HCT116 (cell line): ENCODE measurements at regions not wholly inside any gene's neighbourhood (a gene's known extent, or its start where the extent isn't known, plus 50 kb on each side); places are given as distances from the start of the nearest gene placed in this dataset.

Experiments
- ATAC-seq: fragments of 200-7000 bp; cut with Tn5 transposase; 2 replicates; pipeline ENCODE4 v1.9.1; 2020; ENCODE audit warnings: mild to moderate bottlenecking, moderate library complexity
- BruUV-seq: library from RNA; stranded (reverse); fragments of 400-500 nt; replicated peaks from 2 replicates; lab custom pipeline; 2021; lab: Mats Ljungman, UMichigan
- CTCF ChIA-PET: fragments of 300-600 bp; sonication (Branson Sonifier 250); formaldehyde crosslinking; loops from one replicate; lab custom pipeline; 2021; ENCODE audit warnings: antibody characterized with exemption; lab: Charles Lee
- POLR2A ChIA-PET: fragments of 300-600, 350-600 bp; sonication (Branson Sonifier 250); formaldehyde crosslinking; loops from one replicate; lab custom pipeline; 2021; ENCODE audit warnings: antibody characterized with exemption; lab: Charles Lee
- RAD21 ChIA-PET, 2 experiments: fragments of 300-600 bp; sonication (Branson Sonifier 250); formaldehyde crosslinking; loops; one replicate each; lab custom pipeline; 2023; ENCODE audit warnings: low total read pairs in 2 of 2; ENCODE audit not compliant: uncharacterized antibody in 2 of 2, unreplicated experiment in 2 of 2, low non-redundant PET in 1 of 2; lab: Charles Lee
- DNase-seq: peaks from one replicate; pipeline ENCODE4 v3.0.0-alpha.2; 2010; ENCODE audit warnings: low read depth, low spot score
- H2AFZ ChIP-seq: fragments of 200-600 bp; shearing (Covaris generic), sonication (generic); 2 replicates; pipeline ENCODE4 v1.6.1; 2017; ENCODE audit warnings: low read depth, mixed run types, mixed read lengths, antibody characterized with exemption, low read length; ENCODE audit not compliant: poor library complexity, severe bottlenecking
- H3K27ac ChIP-seq: 2 replicates; pipeline ENCODE4 v1.5.1; 2012; ENCODE audit warnings: low read depth, low read length
- H3K27me3 ChIP-seq: fragments of 200-600 bp; sonication (generic); 2 replicates; pipeline ENCODE4 v1.6.1; 2016; ENCODE audit warnings: mixed run types, low read length, mixed read lengths; ENCODE audit not compliant: insufficient read depth
- H3K36me3 ChIP-seq, 2 experiments: fragments of 200-500 bp in 1 of 2; fragments of 200-600 bp in 1 of 2; sonication (Bioruptor generic) in 1 of 2; sonication (generic) in 1 of 2; 2 replicates each; pipeline versions ENCODE4 v1.5.1 to v1.6.1; 2014 to 2016; ENCODE audit warnings: low read length in 2 of 2, inconsistent platforms in 1 of 2, mixed read lengths in 1 of 2, mixed run types in 1 of 2; ENCODE audit not compliant: insufficient read depth in 2 of 2, control insufficient read depth in 1 of 2
- H3K4me1 ChIP-seq, 2 experiments: fragments of 200-600 bp in 1 of 2; sonication (generic) in 1 of 2; 2 replicates each; pipeline versions ENCODE4 v1.5.1 to v1.6.1; 2012 to 2017; ENCODE audit warnings: low read length in 2 of 2, inconsistent platforms in 1 of 2, mild to moderate bottlenecking in 1 of 2, mixed read lengths in 1 of 2, mixed run types in 1 of 2, moderate library complexity in 1 of 2; ENCODE audit not compliant: insufficient read depth in 2 of 2, control insufficient read depth in 1 of 2
- H3K4me2 ChIP-seq: fragments of 200-600 bp; sonication (generic); 2 replicates; pipeline ENCODE4 v1.6.1; 2017; ENCODE audit warnings: mixed run types, low read length, mixed read lengths
- H3K4me3 ChIP-seq, 2 experiments: fragments of 200-600 bp in 1 of 2; sonication (generic) in 1 of 2; replicated peaks in 1 of 2; 2 replicates each; pipeline ENCODE4 v1.5.1; 2011 to 2016; ENCODE audit warnings: low read length in 2 of 2, control low read depth in 1 of 2, low read depth in 1 of 2, mild to moderate bottlenecking in 1 of 2, mixed read lengths in 1 of 2, mixed run types in 1 of 2
- H3K79me2 ChIP-seq: fragments of 200-600 bp; sonication (generic); 2 replicates; pipeline ENCODE4 v1.6.1; 2017; ENCODE audit warnings: mild to moderate bottlenecking, mixed run types, low read length, moderate library complexity, mixed read lengths; ENCODE audit not compliant: insufficient read depth
- H3K9ac ChIP-seq: fragments of 200-600 bp; sonication (generic); 2 replicates; pipeline ENCODE4 v1.6.1; 2016; ENCODE audit warnings: low read length, mixed read lengths
- H3K9me2 ChIP-seq: fragments of 200-600 bp; sonication (generic), shearing (Covaris generic); 2 replicates; pipeline ENCODE4 v1.6.1; 2017; ENCODE audit warnings: mixed run types, mild to moderate bottlenecking, moderate library complexity; ENCODE audit not compliant: insufficient read depth
- H3K9me3 ChIP-seq, 2 experiments: fragments of 200-500 bp in 1 of 2; fragments of 200-600 bp in 1 of 2; sonication (Bioruptor generic) in 1 of 2; sonication (generic) in 1 of 2; 2 replicates each; pipeline ENCODE4 v1.6.1; 2014 to 2017; ENCODE audit warnings: low read length in 2 of 2, mixed read lengths in 2 of 2, inconsistent platforms in 1 of 2, low read depth in 1 of 2, mild to moderate bottlenecking in 1 of 2, mixed run types in 1 of 2, moderate library complexity in 1 of 2; ENCODE audit not compliant: control insufficient read depth in 1 of 2, insufficient read depth in 1 of 2
- H4K20me1 ChIP-seq: fragments of 200-600 bp; sonication (generic), shearing (Covaris generic); 2 replicates; pipeline ENCODE4 v1.6.1; 2017; ENCODE audit warnings: mixed run types, mild to moderate bottlenecking, moderate library complexity; ENCODE audit not compliant: insufficient read depth
- ATF3 ChIP-seq: IDR thresholded peaks from 2 replicates; pipeline ENCODE4 v1.6.1; 2012
- CBX3 ChIP-seq: IDR thresholded peaks from 2 replicates; pipeline ENCODE4 v1.6.1; 2012; ENCODE audit warnings: low read depth
- CEBPB ChIP-seq: IDR thresholded peaks from 2 replicates; pipeline ENCODE4 v1.6.1; 2012; ENCODE audit warnings: low read depth
- CTCF ChIP-seq, 3 experiments: fragments of 200-600 bp in 1 of 3; sonication (generic) in 1 of 3; IDR thresholded peaks in 2 of 3; conservative IDR thresholded peaks in 1 of 3; 2 replicates each; pipeline ENCODE4 v1.5.1; 2012 to 2017; ENCODE audit warnings: low read depth in 2 of 3, low read length in 2 of 3, antibody characterized with exemption in 1 of 3, borderline replicate concordance in 1 of 3, control low read depth in 1 of 3, mild to moderate bottlenecking in 1 of 3, mixed read lengths in 1 of 3, mixed run types in 1 of 3, moderate library complexity in 1 of 3; ENCODE audit not compliant: insufficient read depth in 1 of 3
- EGR1 ChIP-seq: IDR thresholded peaks from 2 replicates; pipeline ENCODE4 v1.6.1; 2012; ENCODE audit warnings: low read depth
- ELF1 ChIP-seq: IDR thresholded peaks from 2 replicates; pipeline ENCODE4 v1.6.1; 2012; ENCODE audit warnings: low read depth, borderline replicate concordance
- EZH2 ChIP-seq: fragments of 200-600 bp; sonication (generic); IDR thresholded peaks from 2 replicates; pipeline ENCODE4 v1.6.1; 2017; ENCODE audit warnings: antibody characterized with exemption, mixed run types
- EZH2phosphoT487 ChIP-seq: fragments of 200-600 bp; IDR thresholded peaks from 2 replicates; pipeline ENCODE4 v1.6.1; 2018; ENCODE audit warnings: antibody characterized with exemption, borderline replicate concordance
- FOSL1 ChIP-seq: IDR thresholded peaks from 2 replicates; pipeline ENCODE4 v1.6.1; 2012; ENCODE audit warnings: low read depth
- JUND ChIP-seq: IDR thresholded peaks from 2 replicates; pipeline ENCODE4 v1.6.1; 2012
- MAX ChIP-seq: IDR thresholded peaks from 2 replicates; pipeline ENCODE4 v1.6.1; 2012
- POLR2AphosphoS5 ChIP-seq: IDR thresholded peaks from 2 replicates; pipeline ENCODE4 v1.6.1; 2011; ENCODE audit warnings: mild to moderate bottlenecking, low read depth, low read length, moderate library complexity
- RAD21 ChIP-seq: IDR thresholded peaks from 2 replicates; pipeline ENCODE4 v1.6.1; 2012; ENCODE audit warnings: low read depth, mild to moderate bottlenecking
- REST ChIP-seq: IDR thresholded peaks from 2 replicates; pipeline ENCODE4 v1.6.1; 2012; ENCODE audit warnings: low read depth
- SP1 ChIP-seq: IDR thresholded peaks from 2 replicates; pipeline ENCODE4 v1.6.1; 2012; ENCODE audit warnings: low read depth
- YY1 ChIP-seq: IDR thresholded peaks from 2 replicates; pipeline ENCODE4 v1.6.1; 2011; ENCODE audit warnings: low read length, low read depth, moderate library complexity, mild to moderate bottlenecking; ENCODE audit not compliant: insufficient replicate concordance; ENCODE audit errors: extremely low read depth
- ZNF274 ChIP-seq: fragments of 200-500 bp; sonication (Bioruptor generic); IDR thresholded peaks from 2 replicates; pipeline ENCODE4 v1.6.1; 2014; ENCODE audit warnings: mild to moderate bottlenecking, low read depth, low read length, inconsistent platforms
- intact Hi-C: fragments of 100-400 bp; cut with micrococcal nuclease; formaldehyde crosslinking; loops from 2 replicates; pipeline ENCODE4 v1.10.0; 2022

GRCh38 chr20:54344832-54345231 lies 130.6 kb upstream of the DOK5 start:
- H3K79me2 ChIP-seq, result no peaks in the 10 kb centered on the region
- no peak overlapping the region for H2AFZ ChIP-seq
- H3K27ac ChIP-seq, result no peak overlapping the region; the same call in 1 of the 2 replicates
- H3K9ac ChIP-seq, result no peak overlapping the region
- no peak for TF ChIP-seq ATF3
- TF ChIP-seq CEBPB, result no peak
- TF ChIP-seq EZH2, result no peak
- TF ChIP-seq EGR1, result no peak
- TF ChIP-seq POLR2AphosphoS5, result no peak
- no peak for TF ChIP-seq MAX
- no peak for TF ChIP-seq EZH2phosphoT487
- TF ChIP-seq YY1, result no peak
- TF ChIP-seq JUND, result no peak
- TF ChIP-seq CBX3, result no peak
- no peak for TF ChIP-seq RAD21
- TF ChIP-seq ELF1, result no peak
- no peak for TF ChIP-seq CTCF (IDR thresholded peaks at IDR 0.05 in 2 of 3, conservative IDR thresholded peaks at IDR 0.05 in 1 of 3; ENCODE audit: borderline replicate concordance in 1 of 3, insufficient read depth in 1 of 3, low read depth in 2 of 3, low read length in 2 of 3)
- no peak for TF ChIP-seq SP1
- no peak for TF ChIP-seq ZNF274
- no peak for TF ChIP-seq REST
- TF ChIP-seq FOSL1, result no peak
- H3K4me2 ChIP-seq, result peak overlapping the region; percentile 21
- RAD21 ChIA-PET, result no interaction called here
- intact Hi-C loops, result no loop called here
- H3K36me3 ChIP-seq, result no peaks in the 10 kb centered on the region
- no peaks in the 10 kb centered on the region for H4K20me1 ChIP-seq
- H3K9me3 ChIP-seq, result no peaks in the 10 kb centered on the region
- H3K9me2 ChIP-seq, result no peaks in the 10 kb centered on the region
- H3K27me3 ChIP-seq, result no peaks in the 10 kb centered on the region
- DNase-seq, result no peak
- H3K4me3 ChIP-seq, result no peak overlapping the region
- BruUV-seq, result no TSS peak
- CTCF ChIA-PET, result no interaction called here
- H3K4me1 ChIP-seq, result peaks cover 19 to 20% of the 10 kb centered on the region in 2 experiments; a peak in 3 of 4 replicates
- ATAC-seq, result peak; percentile 42; the same call in 1 of the 2 replicates
- POLR2A ChIA-PET, result no interaction called here
